Testis (tissue), 2 donors: ENCODE measurements at regions not wholly inside any gene's neighbourhood (a gene's known extent, or its start where the extent isn't known, plus 50 kb on each side); places are given as distances from the start of the nearest gene placed in this dataset.

Experiments
- DNase-seq: peaks from one replicate; pipeline ENCODE4 v3.0.0-alpha.2; 2019
- H3K27ac ChIP-seq, 2 donors: fragments of 200-600 bp; sonication (generic); one replicate each; pipeline ENCODE4 v1.5.1; 2019
- H3K27me3 ChIP-seq: fragments of 200-600 bp; sonication (generic); one replicate; pipeline ENCODE4 v1.5.1; 2019
- H3K36me3 ChIP-seq: fragments of 200-600 bp; sonication (generic); one replicate; pipeline ENCODE4 v1.5.1; 2017; ENCODE audit warnings: low read depth; ENCODE audit errors: missing control alignments
- H3K4me1 ChIP-seq: fragments of 200-600 bp; sonication (generic); one replicate; pipeline ENCODE4 v1.5.1; 2019
- H3K4me3 ChIP-seq, 2 donors: fragments of 200-600 bp; sonication (generic); one replicate each; pipeline ENCODE4 v1.5.1; 2017 to 2019
- H3K9me3 ChIP-seq: fragments of 200-600 bp; sonication (generic); one replicate; pipeline ENCODE4 v1.5.1; 2017
- CTCF ChIP-seq, 3 experiments: fragments of 450-650 bp in 2 of 3; fragments of 200-600 bp in 1 of 3; sonication (generic) in 1 of 3; IDR thresholded peaks; one replicate each; pipeline ENCODE4 v1.5.1; 2016 to 2019; ENCODE audit warnings: antibody characterized with exemption in 3 of 3, mild to moderate bottlenecking in 2 of 3, moderate library complexity in 1 of 3
- POLR2A ChIP-seq: fragments of 450-650 bp; IDR thresholded peaks from one replicate; pipeline ENCODE4 v1.6.1; 2017; ENCODE audit warnings: antibody characterized with exemption, mild to moderate bottlenecking, moderate library complexity
- WGBS, 2 donors: methylation state at CpG; one replicate each; pipeline ENCODE4 v1.1.5; 2018; 5-methylcytosine and 5-hydroxymethylcytosine counted together
- intact Hi-C: fragments of 100-400 bp; cut with DNase I; formaldehyde crosslinking; loops from one replicate; pipeline ENCODE4 v1.15.1; 2023; ENCODE audit warnings: low total_unique reads

GRCh38 chr10:111206521-111206920 lies 129.7 kb downstream of the ADRA2A start:
- Histone ChIP-seq H3K9me3 (no peaks in the 10 kb centered on the region), H3K4me3 (no peak overlapping the region), H3K4me1 (no peaks in the 10 kb centered on the region), H3K27ac (no peak overlapping the region), H3K36me3 (no peaks in the 10 kb centered on the region), H3K27me3 (no peaks in the 10 kb centered on the region)
- TF ChIP-seq CTCF (IDR thresholded peaks at IDR 0.05) (no peak), POLR2A (no peak)
- no peak for DNase-seq
- intact Hi-C loops: no loop called here

- intact Hi-C loops: no loop called here
- no peak for TF ChIP-seq CTCF (IDR thresholded peaks at IDR 0.05)
- TF ChIP-seq POLR2A: no peak
- Histone ChIP-seq H3K9me3 (no peaks in the 10 kb centered on the region), H3K27me3 (no peaks in the 10 kb centered on the region), H3K27ac (no peak overlapping the region), H3K36me3 (no peaks in the 10 kb centered on the region), H3K4me3 (no peak overlapping the region), H3K4me1 (no peaks in the 10 kb centered on the region)
- no peak for DNase-seq
- 83 to 87% methylated on average over 5 of the region's 5 CpGs for WGBS, 2 donors
Observed at GRCh38 chr10:111207500-111207899, 130.7 kb downstream of the ADRA2A start.

GRCh38 chr10:111208951-111209350 lies 132.1 kb downstream of the ADRA2A start:
- no peaks in the 10 kb centered on the region for H3K4me1 ChIP-seq
- H3K9me3 ChIP-seq: no peaks in the 10 kb centered on the region
- TF ChIP-seq CTCF (IDR thresholded peaks at IDR 0.05): no peak
- TF ChIP-seq POLR2A: no peak
- WGBS, 2 donors: 74 to 78% methylated on average over 3 of the region's 3 CpGs
- intact Hi-C loops: no loop called here
- H3K27ac ChIP-seq: no peak overlapping the region
- H3K27me3 ChIP-seq: no peaks in the 10 kb centered on the region
- H3K4me3 ChIP-seq: no peak overlapping the region
- DNase-seq: no peak
- H3K36me3 ChIP-seq: no peaks in the 10 kb centered on the region

GRCh38 chr10:111209692-111210091 lies 132.9 kb downstream of the ADRA2A start:
- H3K9me3 ChIP-seq: no peaks in the 10 kb centered on the region
- H3K36me3 ChIP-seq: no peaks in the 10 kb centered on the region
- H3K4me3 ChIP-seq: no peak overlapping the region
- DNase-seq: no peak
- H3K4me1 ChIP-seq: no peaks in the 10 kb centered on the region
- H3K27me3 ChIP-seq: no peaks in the 10 kb centered on the region
- intact Hi-C loops: no loop called here
- no peak overlapping the region for H3K27ac ChIP-seq
- 55 to 76% methylated on average over 5 of the region's 5 CpGs for WGBS, 2 donors
- no peak for TF ChIP-seq POLR2A
- TF ChIP-seq CTCF (IDR thresholded peaks at IDR 0.05): no peak

GRCh38 chr10:111211241-111211640 lies 134.4 kb downstream of the ADRA2A start:
- H3K27ac ChIP-seq: no peak overlapping the region
- no peak overlapping the region for H3K4me3 ChIP-seq
- no peaks in the 10 kb centered on the region for H3K27me3 ChIP-seq
- 95 to 97% methylated on average over 3 of the region's 3 CpGs for WGBS, 2 donors
- intact Hi-C loops: no loop called here
- H3K9me3 ChIP-seq: no peaks in the 10 kb centered on the region
- DNase-seq: no peak
- no peaks in the 10 kb centered on the region for H3K36me3 ChIP-seq
- H3K4me1 ChIP-seq: no peaks in the 10 kb centered on the region
- TF ChIP-seq CTCF (IDR thresholded peaks at IDR 0.05) (no peak), POLR2A (no peak)
